ENCODE measurements at regions not wholly inside any gene's neighbourhood (a gene's known extent, or its start where the extent isn't known, plus 50 kb on each side); places are given as distances from the start of the nearest gene placed in this dataset.

GRCh38 chr9:78858266-78858665 is 561.3 kb downstream of the PSAT1 start:
- no peak for DNase-seq (ENCODE audit: low spot score)

GRCh38 chr9:78860801-78861475 is 564.0 kb downstream of the PSAT1 start:
- DNase-seq (ENCODE audit: low spot score) = peak; percentile 13

GRCh38 chr9:78863531-78863930 is 566.6 kb downstream of the PSAT1 start:
- no peak for DNase-seq (ENCODE audit: low spot score)

- DNase-seq (ENCODE audit: low spot score) = peak; percentile 28
These were observed 568.8 kb downstream of the PSAT1 start for GRCh38 chr9:78865737-78866136.

GRCh38 chr9:78866207-78867132 is 569.5 kb downstream of the PSAT1 start:
- DNase-seq (ENCODE audit: low spot score) = peak; percentile 61

- no peak for DNase-seq (ENCODE audit: low spot score)
These were observed 574.1 kb downstream of the PSAT1 start for GRCh38 chr9:78871086-78871451.

GRCh38 chr9:78871452-78872331 is 574.8 kb downstream of the PSAT1 start:
- peak; percentile 52 for DNase-seq (ENCODE audit: low spot score)

GRCh38 chr9:78874061-78874460 is 577.1 kb downstream of the PSAT1 start:
- no peak for DNase-seq (ENCODE audit: low spot score)

GRCh38 chr9:78879324-78880100 is 582.6 kb downstream of the PSAT1 start:
- DNase-seq (ENCODE audit: low spot score) = no peak

- DNase-seq (ENCODE audit: low spot score) = no peak
These were observed 584.4 kb downstream of the PSAT1 start for GRCh38 chr9:78881295-78881694.

GRCh38 chr9:78882481-78882880 is 585.6 kb downstream of the PSAT1 start:
- no peak for DNase-seq (ENCODE audit: low spot score)

GRCh38 chr9:78884611-78885150 is 587.8 kb downstream of the PSAT1 start:
- DNase-seq (ENCODE audit: low spot score) = no peak

- no peak for DNase-seq (ENCODE audit: low spot score)
These were observed 595.3 kb downstream of the PSAT1 start for GRCh38 chr9:78892182-78892581.

GRCh38 chr9:78892769-78893168 is 595.8 kb downstream of the PSAT1 start:
- no peak for DNase-seq (ENCODE audit: low spot score)

GRCh38 chr9:78893774-78894401 is 597.0 kb downstream of the PSAT1 start:
- DNase-seq (ENCODE audit: low spot score) = no peak

GRCh38 chr9:78896479-78896878 is 599.6 kb downstream of the PSAT1 start:
- DNase-seq (ENCODE audit: low spot score) = no peak

- DNase-seq (ENCODE audit: low spot score) = no peak
These were observed 601.3 kb downstream of the PSAT1 start for GRCh38 chr9:78898234-78898633.

GRCh38 chr9:78899006-78899405 is 602.1 kb downstream of the PSAT1 start:
- DNase-seq (ENCODE audit: low spot score) = no peak

GRCh38 chr9:78900500-78900899 is 603.6 kb downstream of the PSAT1 start:
- DNase-seq (ENCODE audit: low spot score) = no peak

GRCh38 chr9:78902051-78902450 is 605.1 kb downstream of the PSAT1 start:
- DNase-seq (ENCODE audit: low spot score) = no peak
